ENCODE measurements at regions not wholly inside any gene's neighbourhood (a gene's known extent, or its start where the extent isn't known, plus 50 kb on each side); places are given as distances from the start of the nearest gene placed in this dataset.

DNA sequence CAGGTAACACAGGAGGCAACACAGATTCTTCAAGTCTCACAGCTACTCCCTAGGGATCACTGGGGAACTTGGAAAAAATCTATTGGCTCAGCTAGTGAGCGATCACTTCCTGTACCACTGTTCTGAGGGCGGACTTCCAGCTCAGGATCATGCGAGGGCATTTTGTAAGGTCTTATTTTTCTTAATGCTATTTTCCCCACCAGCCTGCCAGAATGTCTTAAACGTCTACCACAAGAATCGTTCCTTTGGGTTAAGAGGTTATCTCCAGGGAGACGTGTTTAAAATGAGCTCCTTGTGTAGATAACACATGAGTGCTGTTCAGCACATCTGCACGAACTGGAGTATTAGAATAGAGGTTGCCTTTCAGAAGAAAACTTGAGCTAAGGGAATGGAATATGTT, 162.6 kb downstream of the ETNK1 start:
- H3K27ac ChIP-seq: no peak overlapping the region

DNA sequence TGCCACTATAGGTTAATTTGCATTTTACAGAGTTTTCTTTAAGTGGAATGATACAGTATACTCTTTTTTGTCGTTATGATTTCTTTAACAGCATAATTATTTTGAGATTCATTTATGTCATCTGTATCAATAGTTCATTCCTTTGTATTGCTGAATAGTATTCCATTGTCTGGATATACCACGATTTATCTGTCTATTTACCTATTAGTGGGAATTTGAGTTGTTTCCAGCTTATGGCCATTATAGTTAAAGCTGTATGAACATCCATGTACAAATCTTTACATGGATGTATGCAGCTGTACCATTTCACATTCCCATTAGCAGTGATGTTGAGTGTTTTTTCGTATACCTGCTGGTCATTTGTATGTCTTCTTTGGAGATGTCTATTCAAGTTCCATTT, 163.9 kb downstream of the ETNK1 start:
- Histone ChIP-seq H3K27ac (no peak overlapping the region), H3K9ac (no peak overlapping the region), H4K20me1 (no peaks in the 10 kb centered on the region), H3K4me2 (no peak overlapping the region), H3K36me3 (no peaks in the 10 kb centered on the region), H3K4me3 (no peak overlapping the region), H3K9me3 (replicated peaks in 1 of 11) (peaks cover 0 to 5% (median 0%) of the 10 kb centered on the region in 11 experiments; a peak in 3 of 22 replicates), H3K27me3 (no peaks in the 10 kb centered on the region), H3K4me1 (no peaks in the 10 kb centered on the region)
- TF ChIP-seq Cebpa-rat (IDR thresholded peaks at IDR 0.05): no peak

More for the DNA sequence above, 162.6 kb downstream of the ETNK1 start:
- no peaks in the 10 kb centered on the region for H4K20me1 ChIP-seq
- no peaks in the 10 kb centered on the region; a peak in 1 of 20 replicates for H3K4me1 ChIP-seq
- H3K27me3 ChIP-seq: no peaks in the 10 kb centered on the region
- no peak overlapping the region for H3K9ac ChIP-seq
- no peak overlapping the region for H3K4me3 ChIP-seq
- H3K4me2 ChIP-seq: no peak overlapping the region
- no peaks in the 10 kb centered on the region for H3K36me3 ChIP-seq
- H3K9me3 ChIP-seq (replicated peaks in 1 of 11): peaks cover 0 to 5% (median 0%) of the 10 kb centered on the region in 11 experiments; a peak in 3 of 22 replicates
- TF ChIP-seq Cebpa-rat (IDR thresholded peaks at IDR 0.05): no peak

DNA sequence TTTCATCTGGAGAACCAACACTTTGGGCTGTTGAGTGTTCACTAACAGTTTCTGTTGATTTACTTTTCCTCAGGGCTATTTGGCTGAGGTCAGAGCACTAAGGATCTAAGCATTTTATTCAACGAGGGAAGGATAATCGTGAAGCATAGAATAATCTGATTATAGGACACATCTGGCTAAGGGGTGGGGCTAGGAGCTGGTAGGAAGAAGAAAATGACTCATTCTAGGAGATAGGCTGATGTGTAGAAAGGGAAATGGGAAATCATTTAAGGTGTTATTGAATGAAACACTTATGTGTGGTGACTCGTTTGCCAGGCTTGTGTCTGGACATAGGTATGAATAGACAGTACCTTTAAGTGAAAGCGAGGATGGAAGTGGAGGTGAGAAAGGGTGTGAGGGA, 167.2 kb downstream of the ETNK1 start:
- H3K4me1 ChIP-seq: no peaks in the 10 kb centered on the region
- H3K27me3 ChIP-seq: no peaks in the 10 kb centered on the region
- H3K4me2 ChIP-seq: no peak overlapping the region
- no peak overlapping the region for H3K27ac ChIP-seq
- H4K20me1 ChIP-seq: no peaks in the 10 kb centered on the region
- no peak overlapping the region for H3K4me3 ChIP-seq
- TF ChIP-seq Cebpa-rat (IDR thresholded peaks at IDR 0.05): no peak
- H3K36me3 ChIP-seq: no peaks in the 10 kb centered on the region
- H3K9ac ChIP-seq: no peak overlapping the region
- H3K9me3 ChIP-seq (replicated peaks in 1 of 11): 0 out of 22 replicates have a peak, but pooled peaks cover 0 to 5% (median 0%) of the 10 kb centered on the region in 11 experiments

DNA sequence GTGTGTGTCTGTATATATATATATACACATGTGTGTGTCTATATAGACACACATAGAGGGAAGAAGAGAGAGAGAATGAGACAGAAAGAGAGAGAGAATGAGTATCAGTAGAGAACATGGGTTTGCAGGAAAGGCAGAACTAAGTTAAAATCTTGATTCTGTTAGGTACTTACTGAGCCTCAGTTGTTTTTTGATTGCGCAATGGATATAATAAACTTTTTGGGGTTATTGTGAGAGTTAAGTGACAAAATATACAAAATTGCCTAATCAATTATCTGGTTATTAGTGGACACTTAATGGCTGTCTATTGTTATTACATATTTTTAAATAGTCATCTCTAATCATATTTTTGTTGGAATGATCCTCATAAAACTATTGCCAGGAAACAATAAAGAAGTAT, 169.0 kb downstream of the ETNK1 start:
- peak in 3 of 11 experiments; percentile 30 to 60 (median 40); a peak in 4 of 22 replicates for TF ChIP-seq Cebpa-rat (IDR thresholded peaks at IDR 0.05)
- H3K4me2 ChIP-seq: no peak overlapping the region
- no peaks in the 10 kb centered on the region for H4K20me1 ChIP-seq
- H3K9ac ChIP-seq: no peak overlapping the region
- no peak overlapping the region for H3K27ac ChIP-seq
- no peaks in the 10 kb centered on the region for H3K9me3 ChIP-seq (replicated peaks in 1 of 11)
- peaks cover 0 to 16% (median 0%) of the 10 kb centered on the region in 10 experiments; a peak in 4 of 20 replicates for H3K4me1 ChIP-seq
- H3K4me3 ChIP-seq: no peak overlapping the region
- H3K36me3 ChIP-seq: no peaks in the 10 kb centered on the region
- no peaks in the 10 kb centered on the region for H3K27me3 ChIP-seq

DNA sequence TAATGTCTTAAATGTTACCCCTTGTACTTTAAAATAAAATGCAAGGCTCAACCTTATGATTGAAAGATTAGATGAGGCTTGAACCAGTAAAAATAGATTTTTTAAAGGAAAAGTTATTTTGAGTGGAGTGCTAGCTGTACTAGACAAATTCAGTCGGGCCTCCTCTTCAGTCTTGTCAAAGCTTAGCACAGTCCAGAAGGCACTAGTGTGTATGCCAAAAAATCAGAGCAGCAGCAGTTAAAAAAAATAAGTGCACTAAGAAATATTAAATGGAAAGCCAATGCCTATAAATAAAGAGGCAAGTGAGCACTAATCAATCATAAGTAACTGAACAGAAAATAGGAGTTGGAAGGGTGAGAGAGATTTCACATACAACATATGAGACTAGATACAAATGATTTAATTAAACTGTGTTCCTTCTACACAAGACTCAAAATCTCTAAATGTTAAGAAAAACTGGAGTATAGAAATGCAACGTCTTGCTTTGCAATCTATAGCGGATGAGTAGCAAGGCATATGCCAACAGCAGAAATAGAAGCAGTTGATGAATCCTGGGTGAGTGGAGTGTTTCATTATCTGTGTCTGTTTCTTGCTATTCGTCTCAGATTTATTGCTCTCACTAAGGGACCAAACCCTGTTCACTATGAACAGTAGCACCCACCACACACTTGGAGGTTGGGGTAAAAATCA, 172.1 kb downstream of the ETNK1 start:
- no peak overlapping the region for H3K9ac ChIP-seq
- TF ChIP-seq Cebpa-rat (IDR thresholded peaks at IDR 0.05): no peak
- no peak overlapping the region for H3K27ac ChIP-seq

DNA sequence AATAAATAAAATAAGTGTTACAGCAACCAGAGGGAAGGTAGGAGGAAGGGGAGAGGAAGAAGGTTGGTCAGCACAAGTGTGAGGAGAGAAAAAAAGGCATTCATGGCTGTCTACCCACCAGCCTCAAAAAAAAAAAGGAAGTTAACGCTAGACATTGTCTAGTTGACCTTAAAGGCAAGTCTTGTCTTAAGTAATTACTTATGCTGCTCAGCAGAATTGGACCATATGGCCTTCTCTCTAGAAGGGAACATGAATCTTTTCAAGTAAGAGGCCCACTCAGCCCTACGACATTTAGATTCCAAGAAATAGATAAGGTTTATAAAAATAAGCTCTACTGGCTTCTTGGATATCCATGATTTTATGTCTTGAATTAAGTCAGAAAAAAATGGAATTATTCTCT, 172.7 kb downstream of the ETNK1 start:
- no peaks in the 10 kb centered on the region for H3K27me3 ChIP-seq
- no peak for TF ChIP-seq Cebpa-rat (IDR thresholded peaks at IDR 0.05)
- no peaks in the 10 kb centered on the region for H3K36me3 ChIP-seq
- H3K27ac ChIP-seq: no peak overlapping the region
- peaks cover 0 to 33% (median 0%) of the 10 kb centered on the region in 10 experiments; a peak in 5 of 20 replicates for H3K4me1 ChIP-seq
- H3K9ac ChIP-seq: no peak overlapping the region
- no peaks in the 10 kb centered on the region for H4K20me1 ChIP-seq
- H3K4me2 ChIP-seq: peak overlapping the region in 2 of 11 experiments; percentile 22 to 40; a peak in 3 of 22 replicates
- H3K4me3 ChIP-seq: no peak overlapping the region
- no peaks in the 10 kb centered on the region for H3K9me3 ChIP-seq (replicated peaks in 1 of 11)

More for the DNA sequence above, 172.1 kb downstream of the ETNK1 start:
- Histone ChIP-seq H3K36me3 (no peaks in the 10 kb centered on the region), H3K4me2 (peak overlapping the region in 1 of 11 experiments; percentile 40; a peak in 1 of 22 replicates), H3K4me1 (peaks cover 0 to 33% (median 0%) of the 10 kb centered on the region in 10 experiments; a peak in 5 of 20 replicates), H3K4me3 (no peak overlapping the region), H4K20me1 (no peaks in the 10 kb centered on the region), H3K27me3 (no peaks in the 10 kb centered on the region), H3K9me3 (replicated peaks in 1 of 11) (no peaks in the 10 kb centered on the region)

DNA sequence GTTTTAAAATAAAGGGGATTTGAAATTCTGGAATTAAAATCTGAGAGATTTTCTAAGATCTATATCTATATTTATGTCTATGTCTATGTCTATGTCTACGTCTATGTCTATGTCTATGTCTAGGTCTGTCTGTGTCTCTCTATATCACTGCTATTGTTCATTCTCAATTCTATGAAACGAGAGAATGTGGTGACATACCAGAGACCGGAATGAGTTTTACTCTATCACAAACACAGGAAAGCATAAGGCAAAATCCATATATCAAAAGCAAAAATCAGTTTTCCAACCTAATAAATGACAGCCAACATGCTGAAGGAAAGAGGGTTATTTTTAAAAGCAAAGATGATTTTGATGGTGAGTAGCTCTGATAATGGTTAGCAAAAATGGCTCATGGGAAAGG, 173.1 kb downstream of the ETNK1 start:
- Histone ChIP-seq H3K9ac (no peak overlapping the region), H3K27ac (no peak overlapping the region), H3K4me3 (no peak overlapping the region), H3K36me3 (no peaks in the 10 kb centered on the region), H3K4me1 (peaks cover 0 to 33% (median 0%) of the 10 kb centered on the region in 10 experiments; a peak in 5 of 20 replicates), H4K20me1 (no peaks in the 10 kb centered on the region), H3K4me2 (peak overlapping the region in 2 of 11 experiments; percentile 22 to 40; a peak in 2 of 22 replicates), H3K9me3 (replicated peaks in 1 of 11) (no peaks in the 10 kb centered on the region), H3K27me3 (no peaks in the 10 kb centered on the region)
- no peak for TF ChIP-seq Cebpa-rat (IDR thresholded peaks at IDR 0.05)

DNA sequence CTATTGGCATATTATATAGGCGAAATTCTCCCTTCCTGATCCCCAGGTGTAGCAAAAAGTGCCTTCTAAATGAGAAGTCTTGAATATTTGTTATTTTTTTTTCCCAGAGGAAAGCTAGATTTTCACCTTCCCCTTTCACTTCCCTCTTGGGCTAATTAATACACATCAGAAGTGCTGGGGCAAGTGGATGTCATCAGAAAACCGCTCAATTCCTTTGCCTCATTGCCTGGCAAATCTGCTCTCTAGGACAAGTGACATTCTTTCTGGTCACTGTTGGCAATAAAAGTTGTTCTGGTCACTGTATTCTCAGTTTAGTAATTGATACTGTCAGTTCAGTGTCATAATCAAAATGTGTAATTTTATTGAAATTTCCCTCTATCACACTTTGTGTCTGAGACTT, 174.5 kb downstream of the ETNK1 start:
- no peaks in the 10 kb centered on the region for H3K27me3 ChIP-seq
- peaks cover 0 to 33% (median 0%) of the 10 kb centered on the region in 10 experiments; a peak in 5 of 20 replicates for H3K4me1 ChIP-seq
- H3K4me2 ChIP-seq: peak overlapping the region in 3 of 11 experiments; percentile 2 to 77 (median 73); a peak in 4 of 22 replicates
- no peak overlapping the region for H3K4me3 ChIP-seq
- no peak for TF ChIP-seq Cebpa-rat (IDR thresholded peaks at IDR 0.05)
- no peak overlapping the region for H3K9ac ChIP-seq
- H3K36me3 ChIP-seq: no peaks in the 10 kb centered on the region
- H3K9me3 ChIP-seq (replicated peaks in 1 of 11): no peaks in the 10 kb centered on the region
- H3K27ac ChIP-seq: no peak overlapping the region
- no peaks in the 10 kb centered on the region for H4K20me1 ChIP-seq

DNA sequence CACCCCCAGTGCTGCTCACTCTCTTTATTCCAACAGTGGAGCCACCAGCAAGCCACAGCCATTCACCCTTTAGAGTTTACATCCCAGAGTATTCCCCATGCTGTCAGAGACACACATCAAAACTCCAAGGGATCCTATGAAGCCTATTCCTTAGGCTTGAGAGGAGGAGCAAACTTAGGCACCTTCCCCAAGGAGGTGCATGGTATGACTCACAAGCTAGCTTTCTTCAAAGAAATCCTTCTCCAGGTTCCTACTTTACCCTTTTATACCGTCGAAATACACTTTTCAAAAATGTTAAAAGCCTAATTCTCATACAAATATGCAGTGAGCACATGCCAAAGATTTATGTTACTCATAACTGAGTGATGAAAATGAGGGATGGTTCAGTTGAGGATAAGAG, 175.4 kb downstream of the ETNK1 start:
- no peaks in the 10 kb centered on the region for H4K20me1 ChIP-seq
- H3K4me3 ChIP-seq: no peak overlapping the region
- H3K4me2 ChIP-seq: peak overlapping the region in 2 of 11 experiments; percentile 73 to 77; a peak in 4 of 22 replicates
- H3K9ac ChIP-seq: no peak overlapping the region
- H3K27ac ChIP-seq: no peak overlapping the region
- H3K27me3 ChIP-seq: no peaks in the 10 kb centered on the region
- no peaks in the 10 kb centered on the region for H3K36me3 ChIP-seq
- no peaks in the 10 kb centered on the region for H3K9me3 ChIP-seq (replicated peaks in 1 of 11)
- TF ChIP-seq Cebpa-rat (IDR thresholded peaks at IDR 0.05): no peak
- peaks cover 0 to 33% (median 0%) of the 10 kb centered on the region in 10 experiments; a peak in 5 of 20 replicates for H3K4me1 ChIP-seq

Data from BLaER1 treated with 17β-estradiol and CSF1 and Interleukin-3, amounts not matched to agents 10 nM and 100 nM (cell line).